Left lobe of liver (tissue), 2 donors: ENCODE measurements at regions not wholly inside any gene's neighbourhood (a gene's known extent, or its start where the extent isn't known, plus 50 kb on each side); places are given as distances from the start of the nearest gene placed in this dataset.

Source experiments
- ATAC-seq: fragments of 200-7000 bp; cut with Tn5 transposase; one replicate; pipeline ENCODE4 v1.9.1; 2020; ENCODE audit warnings: mild to moderate bottlenecking, moderate library complexity
- DNase-seq: peaks from one replicate; pipeline ENCODE4 v3.0.0-alpha.2; 2020; ENCODE audit warnings: low spot score
- donor health status: DM: no; HTN: no; CAD: no; lungs with moderate emphysema.
- donor health status: DM: no; HTN: yes; CAD: no.

DNA sequence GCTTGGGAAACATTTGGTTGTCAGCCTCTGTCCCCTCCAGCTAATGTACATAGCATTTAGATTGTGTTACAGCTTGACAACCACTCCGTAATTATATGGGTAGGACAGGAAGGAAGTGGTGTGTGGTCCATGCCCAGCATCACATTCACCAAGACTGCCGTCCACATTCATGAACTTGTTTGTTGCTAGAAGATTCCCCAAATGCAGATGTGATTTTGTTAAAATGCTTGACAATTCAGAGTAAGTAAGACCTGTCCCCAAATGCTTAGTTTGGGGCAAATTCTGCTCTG lies 1482.7 kb downstream of the TBC1D22A start:
- ATAC-seq, result no peak
- no peak for DNase-seq

- ATAC-seq (no peak), DNase-seq (peak; percentile 27)
Observed at GRCh38 chr22:48244388-48245195, 1482.1 kb downstream of the TBC1D22A start.

GRCh38 chr22:48242461-48242864 lies 1480.0 kb downstream of the TBC1D22A start:
- no peak for ATAC-seq
- peak; percentile 14 for DNase-seq

GRCh38 chr22:48241658-48242057 lies 1479.2 kb downstream of the TBC1D22A start:
- ATAC-seq, result no peak
- peak; percentile 28 for DNase-seq

DNA sequence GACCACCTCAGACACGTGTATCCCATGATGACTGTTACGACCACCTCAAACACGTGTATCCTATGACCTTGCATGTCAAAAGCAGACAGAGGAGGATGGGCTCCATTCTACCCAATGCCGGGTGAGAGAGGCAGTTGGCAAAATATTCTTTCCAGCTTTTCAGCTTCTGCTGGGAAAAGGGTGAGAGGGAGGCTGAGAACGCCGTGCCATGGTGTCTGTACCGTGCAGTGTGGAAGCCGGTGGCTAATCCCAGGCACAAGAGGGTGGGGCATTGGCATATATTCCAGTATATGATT lies 1478.4 kb downstream of the TBC1D22A start:
- ATAC-seq, result no peak
- peak; percentile 14 for DNase-seq

DNA sequence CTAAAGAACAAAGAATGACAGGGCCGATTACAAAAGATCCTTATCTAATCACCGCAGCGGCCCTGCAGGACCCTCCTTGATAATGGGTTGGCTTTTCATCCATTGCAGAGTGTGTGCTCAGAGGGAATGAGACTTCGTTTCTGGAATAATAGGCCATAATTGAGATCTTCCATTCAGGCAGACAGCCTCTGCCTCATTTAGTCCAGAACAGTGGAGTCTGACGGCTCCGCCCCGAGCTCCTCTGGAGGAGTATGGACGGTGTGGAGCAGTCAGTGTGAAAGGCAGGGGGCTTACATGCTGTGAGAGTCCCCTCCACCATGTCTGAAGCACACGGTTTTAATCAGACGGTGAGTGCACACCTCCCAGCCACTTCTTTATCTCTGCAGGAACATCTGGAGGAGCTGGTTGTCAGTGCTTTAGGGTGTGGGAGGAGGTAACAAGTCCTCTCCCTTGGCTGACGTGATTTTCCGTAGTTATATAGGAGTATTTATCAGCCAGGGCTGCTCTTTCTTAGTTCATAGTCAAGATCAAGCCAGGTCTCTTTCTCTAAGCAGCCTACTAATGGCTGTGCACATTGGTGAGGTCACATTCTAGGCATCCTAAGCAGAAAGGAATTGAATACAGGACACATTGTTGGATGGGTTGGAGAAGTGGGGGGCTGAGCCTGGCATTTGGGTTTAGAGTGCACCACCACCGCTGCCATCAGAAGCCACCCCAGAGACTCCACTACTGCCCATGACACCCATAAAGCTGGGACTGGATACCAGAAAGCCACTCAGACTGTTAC lies 1477.9 kb downstream of the TBC1D22A start:
- no peak for ATAC-seq
- peak; percentile 24 for DNase-seq

GRCh38 chr22:48239461-48240147 lies 1477.2 kb downstream of the TBC1D22A start:
- ATAC-seq, result no peak
- peak; percentile 21 for DNase-seq

- no peak for ATAC-seq
- peak; percentile 21 for DNase-seq
Observed at GRCh38 chr22:48238966-48239365, 1476.5 kb downstream of the TBC1D22A start.

DNA sequence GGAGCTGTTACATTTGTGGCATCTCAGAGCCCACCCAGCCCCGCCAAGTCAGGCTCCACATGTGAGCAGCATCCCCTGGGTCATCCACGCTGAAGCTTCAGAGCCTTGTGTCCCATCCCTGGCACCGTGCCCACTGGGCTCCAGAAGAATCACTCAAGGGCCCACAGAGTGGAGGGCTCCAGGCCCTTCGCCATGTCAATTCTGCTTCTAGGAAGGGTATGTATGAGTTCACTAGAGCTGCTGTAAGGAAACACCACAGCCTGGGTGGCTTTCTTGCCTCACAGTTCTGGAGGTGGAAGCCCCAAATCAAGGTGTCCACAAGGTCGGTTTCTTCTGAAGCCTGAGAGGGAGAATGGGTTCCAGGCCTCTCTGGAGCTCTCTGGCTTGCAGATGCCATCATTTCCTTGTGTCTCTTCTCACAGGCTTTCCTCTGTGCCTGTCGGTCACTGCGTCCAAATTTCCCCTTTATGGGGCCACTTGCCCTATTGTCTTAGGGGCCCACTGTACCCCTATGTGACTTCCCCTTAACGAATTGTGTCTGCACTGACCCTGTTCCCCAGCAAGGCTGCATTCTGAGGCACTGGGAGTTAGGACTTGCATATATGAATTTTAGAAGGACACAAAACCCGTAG lies 1476.0 kb downstream of the TBC1D22A start:
- ATAC-seq (no peak), DNase-seq (peak; percentile 40)

GRCh38 chr22:48237466-48238283 lies 1475.2 kb downstream of the TBC1D22A start:
- no peak for DNase-seq
- ATAC-seq, result no peak

DNA sequence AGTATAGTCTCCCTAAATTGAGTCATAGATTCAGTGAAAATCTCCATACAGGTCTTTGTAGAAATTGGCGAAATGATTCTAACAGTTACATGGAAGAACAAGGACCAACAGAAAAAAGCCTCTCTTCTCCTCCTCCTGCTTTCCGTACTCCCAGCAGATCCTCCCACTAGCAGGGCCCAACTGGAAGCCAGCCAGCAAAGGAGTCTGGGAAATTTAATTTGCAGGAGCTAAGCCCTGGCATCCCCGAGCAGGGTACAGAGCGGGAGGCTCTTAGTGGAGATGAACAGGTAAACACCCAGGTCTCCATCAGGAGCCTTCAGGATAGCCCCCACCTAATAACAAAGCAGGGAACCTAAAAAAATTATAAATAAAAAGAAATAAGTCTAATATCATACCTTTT lies 1473.8 kb downstream of the TBC1D22A start:
- DNase-seq, result no peak
- no peak for ATAC-seq

- ATAC-seq (no peak), DNase-seq (no peak)
Observed at GRCh38 chr22:48235744-48236143, 1473.3 kb downstream of the TBC1D22A start.

GRCh38 chr22:48234011-48234410 lies 1471.6 kb downstream of the TBC1D22A start:
- ATAC-seq, result no peak
- no peak for DNase-seq

DNA sequence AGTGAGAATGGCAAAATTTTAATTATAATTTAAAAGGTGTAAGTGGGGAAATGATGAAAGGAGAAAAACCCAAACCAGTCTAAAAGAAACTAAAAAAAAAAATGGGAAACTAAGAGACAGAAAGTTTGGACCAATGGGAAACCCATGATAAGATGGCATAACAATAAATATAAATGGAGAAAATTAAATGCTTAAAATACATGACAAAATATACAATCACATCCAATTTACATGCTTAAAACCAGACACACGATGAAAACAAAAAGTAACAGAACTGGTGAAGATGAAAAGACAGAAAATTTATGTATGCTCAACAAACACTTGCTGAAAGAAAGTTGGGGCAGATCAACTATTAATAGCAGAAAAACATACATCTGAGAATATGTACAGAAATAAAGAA lies 1471.1 kb downstream of the TBC1D22A start:
- no peak for ATAC-seq
- no peak for DNase-seq

DNA sequence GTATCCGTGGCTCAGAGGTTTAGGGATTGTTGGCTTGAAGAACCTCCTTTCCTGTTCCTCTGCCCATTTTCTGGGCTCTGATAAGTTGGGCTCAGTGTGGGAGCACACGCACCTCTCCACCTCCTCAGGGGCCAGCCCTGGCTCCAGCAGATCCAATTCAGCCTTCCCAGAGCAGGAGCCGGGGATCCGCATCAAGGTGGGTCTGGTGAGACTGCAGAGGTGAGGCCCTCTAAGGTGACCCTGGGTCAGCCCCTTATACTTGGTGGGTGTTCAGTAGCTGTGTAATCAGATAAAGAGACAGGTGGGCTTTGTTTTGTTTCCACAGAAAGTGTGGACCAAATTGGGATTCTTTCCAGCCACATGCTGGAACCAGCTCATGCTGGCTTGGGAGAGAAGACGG lies 1466.0 kb downstream of the TBC1D22A start:
- no peak for ATAC-seq
- DNase-seq, result peak; percentile 7

GRCh38 chr22:48227341-48228018 lies 1465.0 kb downstream of the TBC1D22A start:
- DNase-seq, result peak; percentile 27
- ATAC-seq, result no peak

DNA sequence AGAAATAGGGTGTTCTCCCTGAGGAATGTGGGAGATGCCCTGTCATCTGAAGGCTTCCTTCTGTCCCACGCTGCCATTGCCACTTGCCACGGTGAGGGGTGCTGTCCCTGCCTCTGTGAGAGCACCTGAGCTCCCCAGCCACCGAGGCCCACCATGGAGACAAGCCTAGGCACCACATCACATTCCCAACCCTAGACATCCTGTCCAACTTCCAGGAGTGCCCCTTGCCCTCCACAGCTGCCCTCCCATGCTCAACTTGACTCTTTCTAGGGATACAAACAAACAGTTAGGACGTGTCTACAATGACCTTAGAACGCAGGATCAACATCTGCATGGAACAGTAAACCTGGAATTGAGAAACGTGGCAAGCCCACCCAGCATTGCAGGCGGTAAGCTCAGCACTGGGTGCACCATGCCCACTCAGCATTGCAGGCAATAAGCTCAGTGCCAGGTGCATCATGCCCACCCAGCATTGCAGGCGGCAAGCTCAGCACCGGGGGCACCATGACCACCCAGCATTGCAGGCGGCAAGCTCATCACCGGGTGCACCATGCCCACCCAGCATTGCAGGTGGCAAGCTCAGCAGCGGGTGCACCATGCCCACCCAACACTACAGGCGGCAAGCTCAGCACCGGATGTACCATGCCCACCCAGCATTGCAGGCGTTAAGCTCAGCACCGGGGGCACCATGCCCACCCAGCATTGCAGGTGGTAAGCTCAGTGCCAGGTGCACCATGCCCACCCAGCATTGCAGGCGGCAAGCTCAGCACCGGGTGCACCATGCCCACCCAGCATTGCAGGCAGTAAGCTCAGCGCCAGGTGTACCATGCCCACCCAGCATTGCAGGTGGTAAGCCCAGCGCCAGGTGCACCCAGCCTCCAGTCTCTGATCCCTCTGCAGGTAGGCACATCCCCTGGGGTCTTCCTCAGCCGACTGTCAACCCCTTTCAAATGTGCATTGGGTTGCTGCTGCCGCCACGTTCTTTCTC lies 1463.9 kb downstream of the TBC1D22A start:
- ATAC-seq (no peak), DNase-seq (peak; percentile 34)

GRCh38 chr22:48224332-48224731 lies 1461.9 kb downstream of the TBC1D22A start:
- DNase-seq (peak; percentile 11), ATAC-seq (no peak)
